Right lung (tissue), 2 donors: ENCODE measurements at regions not wholly inside any gene's neighbourhood (a gene's known extent, or its start where the extent isn't known, plus 50 kb on each side); places are given as distances from the start of the nearest gene placed in this dataset.
"Not testable (repeated sequence)": the region's sequence is repeated elsewhere in the genome, so short reads cannot be mapped to it uniquely, and the experiment has no call there.

ENCODE experiments used
- DNase-seq, 2 donors: peaks; one replicate each; pipeline ENCODE4 v3.0.0-alpha.2; 2013

DNA sequence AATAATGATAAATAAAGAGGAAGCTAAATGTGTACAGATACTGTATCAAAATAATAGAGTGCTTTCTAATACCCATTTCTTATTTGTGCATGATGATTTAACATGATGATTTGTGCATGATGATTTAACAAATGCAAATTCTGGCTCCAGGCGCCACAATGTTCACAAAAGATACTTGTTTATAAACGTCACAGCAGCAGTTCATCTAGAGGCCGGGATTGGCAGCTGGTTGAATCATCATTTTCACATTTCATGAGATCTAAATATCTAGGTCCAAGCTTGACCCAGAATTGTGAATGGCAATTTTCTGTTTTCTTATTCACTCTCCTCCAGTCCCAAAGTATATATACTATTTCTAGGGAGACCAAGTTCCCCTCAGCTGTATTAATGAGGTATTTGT lies 322.0 kb downstream of the SUCLG1 start:
- DNase-seq, result peak; percentile 70 to 75

DNA sequence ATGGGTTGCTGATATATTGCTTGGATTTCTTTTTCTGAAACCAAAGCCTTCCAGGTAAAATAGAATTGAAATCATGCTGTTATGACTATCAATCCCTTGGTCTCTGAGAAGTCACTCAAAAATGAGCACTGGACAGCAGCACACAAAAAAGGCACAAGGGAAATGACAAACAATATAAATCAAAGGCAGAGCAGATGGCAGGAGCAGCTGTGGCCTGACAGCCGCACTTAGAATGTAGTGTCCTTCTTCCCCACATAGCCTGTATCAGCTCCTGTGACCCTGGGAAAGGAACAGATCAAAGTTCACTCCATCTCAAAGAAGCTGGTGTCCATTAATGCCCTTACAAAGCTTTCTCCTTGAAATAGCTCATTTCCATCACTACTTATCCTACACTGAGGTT lies 326.7 kb downstream of the SUCLG1 start:
- no peak for DNase-seq

DNA sequence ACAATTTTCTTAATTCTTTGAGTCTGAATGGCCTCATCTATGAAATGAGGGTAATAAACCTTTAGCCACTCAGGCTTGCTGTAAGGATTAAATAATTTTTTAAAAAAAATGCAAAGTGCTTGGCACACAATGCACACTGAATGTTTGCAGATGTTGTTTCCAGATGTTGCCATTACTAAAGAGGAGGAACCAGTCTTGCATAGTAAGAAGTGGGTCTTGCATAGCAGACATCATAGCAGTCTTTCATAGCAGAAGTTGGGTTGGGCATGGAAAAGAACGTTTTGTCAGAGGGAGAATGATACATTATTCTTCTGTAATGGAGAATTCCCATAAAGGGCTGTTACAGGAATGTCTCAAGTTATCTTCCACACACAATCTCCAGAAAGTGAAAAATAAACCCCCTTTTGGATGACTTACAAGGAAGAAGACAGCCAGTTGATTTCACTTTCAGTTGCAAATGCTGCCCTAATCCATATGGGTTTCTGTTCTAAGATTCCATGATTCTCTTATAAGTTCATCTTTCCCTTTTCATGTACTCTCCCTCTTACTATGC lies 327.7 kb downstream of the SUCLG1 start:
- DNase-seq, result no peak

DNA sequence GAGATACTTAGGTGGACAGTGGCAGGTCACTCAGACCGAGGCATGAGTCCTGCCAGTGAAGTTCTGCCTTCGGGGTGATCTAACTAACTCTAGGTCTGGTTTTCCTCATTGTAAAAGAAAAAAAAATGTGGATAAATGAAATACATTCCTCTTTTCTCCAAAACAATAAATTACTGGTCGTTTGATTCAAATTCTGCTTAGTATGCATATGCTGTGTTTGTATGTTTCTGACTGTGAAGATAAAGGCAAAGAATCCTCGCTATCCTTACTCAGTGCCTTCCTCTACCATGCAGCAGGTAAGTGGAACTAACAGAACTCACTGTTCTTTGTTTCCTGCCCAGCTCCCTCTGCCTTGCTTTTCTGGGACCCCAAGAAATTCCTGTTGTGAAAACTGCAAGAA lies 330.1 kb downstream of the SUCLG1 start:
- no peak for DNase-seq

DNA sequence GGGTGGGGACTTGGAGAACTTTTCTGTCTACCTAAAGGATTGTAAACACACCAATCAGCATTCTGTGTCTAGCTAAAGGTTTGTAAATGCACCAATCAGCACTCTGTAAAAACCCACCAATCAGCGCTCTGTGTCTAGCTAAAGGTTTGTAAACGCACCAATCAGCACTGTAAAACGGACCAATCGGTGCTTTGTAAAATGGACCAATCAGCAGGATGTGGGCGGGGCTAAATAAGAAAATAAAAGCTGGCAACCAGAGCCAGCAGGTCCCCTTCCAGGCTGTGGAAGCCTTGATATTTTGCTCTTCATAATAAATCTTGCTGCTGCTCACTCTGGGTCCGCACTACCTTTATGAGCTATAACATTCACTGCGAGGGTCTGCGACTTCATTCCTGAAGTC lies 331.3 kb downstream of the SUCLG1 start:
- not testable (repeated sequence) for DNase-seq

DNA sequence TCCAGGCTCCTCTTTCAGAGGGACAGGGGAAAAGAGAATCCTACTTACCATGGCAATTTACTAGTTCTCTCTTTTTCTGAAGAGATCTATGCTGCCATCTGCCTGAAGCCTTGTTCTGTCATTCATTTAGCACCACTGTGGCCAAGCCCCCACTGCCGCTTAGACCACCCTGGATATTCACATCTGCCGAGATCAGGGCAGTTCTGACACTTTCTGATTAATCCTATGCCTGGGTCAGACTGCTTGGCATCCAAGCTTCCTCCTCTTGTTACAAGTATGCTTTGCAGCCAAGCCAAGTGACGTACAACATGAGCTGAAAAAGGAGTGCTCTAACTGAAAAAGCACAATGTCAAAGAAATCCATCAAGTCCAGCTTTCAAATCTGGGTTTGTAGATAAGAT lies 332.6 kb downstream of the SUCLG1 start:
- DNase-seq, result no peak

DNA sequence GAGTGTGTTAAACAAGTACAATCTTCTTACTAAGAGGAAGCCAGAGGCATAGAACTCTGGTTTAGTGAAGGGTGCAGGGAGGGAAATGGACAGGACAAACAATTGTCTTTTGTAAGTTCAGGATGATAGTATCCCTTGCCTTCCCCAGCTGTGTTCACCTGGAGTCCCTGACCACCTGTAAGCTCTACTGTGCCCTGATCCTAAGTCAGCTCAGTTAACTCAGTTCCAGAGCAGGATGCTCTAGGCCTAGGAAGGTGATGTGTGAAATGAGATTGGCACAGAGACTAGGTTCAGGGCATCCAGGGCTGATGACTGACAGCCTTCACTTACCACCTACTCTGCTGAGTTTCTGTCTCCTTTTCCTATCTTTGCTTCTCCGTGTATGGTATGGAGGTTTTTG lies 333.0 kb downstream of the SUCLG1 start:
- no peak for DNase-seq

DNA sequence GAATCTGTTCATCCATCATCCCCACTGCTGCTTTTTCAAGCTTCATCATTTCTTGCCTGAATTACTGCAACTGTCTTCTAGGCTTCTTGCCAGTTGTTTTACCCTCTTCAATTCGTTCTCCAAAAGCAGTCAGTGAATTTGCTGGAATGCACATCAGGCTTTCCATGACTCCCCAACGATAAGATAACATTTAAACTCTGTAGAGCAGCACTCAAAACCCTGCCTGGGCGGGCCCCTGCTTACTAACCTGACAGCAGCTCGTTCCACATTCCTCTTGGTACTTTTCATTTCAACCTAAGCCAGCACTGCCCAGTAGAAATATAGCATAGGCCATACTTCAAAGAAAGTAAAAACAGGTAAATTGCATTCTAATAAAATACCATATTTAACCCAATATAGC lies 342.9 kb downstream of the SUCLG1 start:
- no peak for DNase-seq

DNA sequence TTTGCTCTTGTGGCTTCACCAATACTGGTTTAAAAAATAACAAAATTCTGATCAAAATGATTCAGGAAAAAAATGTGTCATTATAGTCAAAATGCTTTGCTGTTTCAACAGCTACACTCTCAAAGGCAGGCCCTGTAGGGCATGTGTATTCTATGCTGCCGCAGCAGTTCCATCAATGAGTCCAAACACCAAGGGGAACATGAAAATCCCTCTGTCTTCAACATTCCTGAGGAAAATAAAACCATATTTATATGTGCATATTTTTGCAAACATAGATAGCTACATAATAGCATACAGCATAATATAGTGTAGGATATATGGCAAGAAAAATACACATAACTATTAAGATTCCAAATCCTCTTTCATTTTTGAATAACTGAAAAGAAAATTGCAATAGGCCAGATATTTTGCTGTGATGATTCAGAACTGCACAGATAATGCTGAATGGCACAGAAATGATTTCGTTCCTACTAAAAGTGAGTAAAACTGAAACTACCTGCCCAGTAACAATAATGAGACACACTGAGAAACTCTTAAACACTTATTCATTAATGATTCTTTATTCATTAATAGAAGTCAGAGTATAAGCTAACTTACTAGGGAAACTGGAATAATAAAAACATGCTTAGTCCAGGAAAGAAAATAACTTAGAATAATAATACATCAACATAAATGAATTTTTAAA lies 343.8 kb downstream of the SUCLG1 start:
- DNase-seq, result no peak

DNA sequence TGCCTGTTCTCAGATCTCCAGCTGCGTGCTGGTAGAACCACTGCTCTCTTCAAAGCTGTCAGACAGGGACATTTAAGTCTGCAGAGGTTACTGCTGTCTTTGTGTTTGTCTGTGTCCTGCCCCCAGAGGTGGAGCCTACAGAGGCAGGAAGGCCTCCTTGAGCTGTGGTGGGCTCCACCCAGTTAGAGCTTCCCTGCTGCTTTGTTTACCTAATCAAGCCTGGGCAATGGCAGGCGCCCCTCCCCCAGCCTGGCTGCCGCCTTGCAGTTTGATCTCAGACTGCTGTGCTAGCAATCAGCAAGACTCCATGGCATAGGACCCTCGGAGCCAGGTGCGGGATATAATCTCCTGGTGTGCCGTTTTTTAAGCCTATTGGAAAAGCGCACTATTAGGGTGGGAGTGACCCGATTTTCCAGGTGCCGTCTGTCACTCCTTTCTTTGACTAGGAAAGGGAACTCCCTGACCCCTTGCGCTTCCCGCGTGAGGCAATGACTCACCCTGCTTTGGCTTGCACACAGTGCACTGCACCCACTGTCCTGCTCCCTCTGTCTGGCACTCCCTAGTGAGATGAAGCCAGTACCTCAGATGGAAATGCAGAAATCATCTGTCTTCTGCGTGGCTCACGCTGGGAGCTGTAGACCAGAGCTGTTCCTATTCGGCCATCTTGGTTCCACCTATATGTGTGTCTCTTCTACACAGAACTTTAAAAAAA lies 355.1 kb downstream of the SUCLG1 start:
- not testable (repeated sequence) for DNase-seq

DNA sequence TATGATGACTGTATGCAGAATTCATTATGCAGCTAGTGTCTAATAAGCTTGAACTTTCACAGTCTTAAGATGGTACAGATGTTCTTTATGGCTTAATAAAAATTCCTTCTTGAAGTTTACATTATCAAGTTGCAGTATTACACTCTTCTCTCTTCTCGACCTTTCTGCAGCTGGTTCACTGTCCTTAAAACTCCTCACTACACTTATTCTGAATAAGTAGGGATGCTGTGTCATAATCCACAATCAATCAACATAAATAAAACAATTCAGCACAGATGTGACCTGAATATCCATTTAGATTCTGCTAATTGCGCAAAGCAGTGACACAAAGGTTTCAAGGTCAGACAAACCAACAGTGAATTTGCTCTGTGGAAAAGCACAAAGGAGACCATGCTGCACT lies 356.8 kb downstream of the SUCLG1 start:
- no peak for DNase-seq

DNA sequence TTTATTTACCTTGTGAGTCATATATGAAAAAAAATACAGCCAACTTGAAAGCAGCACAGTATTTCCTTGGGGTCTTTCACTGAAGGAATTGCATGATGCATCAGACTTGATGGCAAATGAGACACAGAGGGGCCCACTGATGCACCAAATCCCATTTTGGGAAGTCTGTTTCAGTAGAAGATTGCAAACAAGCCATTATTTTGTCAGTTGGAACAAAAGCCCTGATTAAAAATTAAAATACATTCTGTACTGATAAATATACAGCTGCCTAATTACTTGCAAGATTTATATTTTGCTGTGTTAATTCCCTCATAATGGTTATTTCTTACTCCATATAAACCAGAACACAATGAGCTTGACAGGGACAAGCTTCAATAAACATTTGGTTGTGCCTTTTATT lies 370.4 kb downstream of the SUCLG1 start:
- DNase-seq, result no peak

DNA sequence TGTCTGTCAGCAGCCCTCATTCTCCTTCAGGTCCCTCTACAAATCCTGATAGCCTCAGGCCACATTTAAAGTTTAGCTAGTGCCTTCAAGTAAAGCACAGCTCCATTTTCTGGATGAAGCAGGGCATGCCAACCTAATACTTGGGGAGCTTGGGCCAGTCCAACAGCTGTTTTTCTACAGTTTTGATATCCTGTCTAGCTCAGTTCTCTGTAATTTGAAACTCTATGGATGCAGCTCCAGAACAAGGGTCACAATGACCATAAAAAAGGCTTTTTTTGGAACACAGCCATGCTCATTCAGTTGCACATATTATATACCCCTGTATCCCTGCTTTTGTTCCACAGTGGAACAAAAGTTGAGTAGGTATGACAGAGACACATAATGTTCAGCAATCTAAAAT lies 373.5 kb downstream of the SUCLG1 start:
- DNase-seq, result no peak

DNA sequence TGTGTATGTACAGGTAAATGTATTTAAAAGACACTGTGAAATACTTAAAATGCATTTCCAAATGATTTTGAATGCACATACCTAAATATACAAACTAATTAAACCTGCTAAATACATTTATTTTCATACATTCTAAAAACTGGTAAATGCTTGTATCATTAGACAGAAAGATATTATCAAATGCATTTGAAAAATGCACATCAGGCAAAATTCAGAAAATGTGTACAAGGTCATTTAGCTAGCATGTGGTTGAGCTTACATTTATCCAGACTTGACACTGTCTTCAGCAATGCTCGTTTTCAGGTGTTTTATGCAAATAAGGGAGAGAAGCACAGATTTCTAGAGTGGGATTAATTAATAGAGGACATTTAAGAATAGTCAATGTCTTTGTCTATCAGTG lies 374.2 kb downstream of the SUCLG1 start:
- DNase-seq, result no peak

DNA sequence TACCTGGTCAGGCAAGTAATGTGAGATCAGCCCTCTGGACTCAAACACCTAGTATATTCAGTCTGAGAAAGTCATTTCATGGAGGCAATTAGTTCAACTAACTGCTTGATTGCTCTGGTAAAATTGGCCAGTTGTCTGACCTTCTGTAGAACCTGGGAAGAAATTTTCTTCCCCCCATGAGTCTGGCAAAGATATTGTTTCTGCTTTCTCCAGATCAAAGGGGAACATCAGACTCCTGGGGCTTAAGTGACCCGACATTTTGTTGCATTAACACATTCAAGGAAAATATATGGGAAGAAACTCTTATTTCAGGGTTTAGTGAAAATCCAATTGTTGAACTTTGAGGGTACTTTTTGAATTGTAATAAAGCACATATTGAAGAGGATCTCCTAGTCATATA lies 375.1 kb downstream of the SUCLG1 start:
- DNase-seq, result no peak

DNA sequence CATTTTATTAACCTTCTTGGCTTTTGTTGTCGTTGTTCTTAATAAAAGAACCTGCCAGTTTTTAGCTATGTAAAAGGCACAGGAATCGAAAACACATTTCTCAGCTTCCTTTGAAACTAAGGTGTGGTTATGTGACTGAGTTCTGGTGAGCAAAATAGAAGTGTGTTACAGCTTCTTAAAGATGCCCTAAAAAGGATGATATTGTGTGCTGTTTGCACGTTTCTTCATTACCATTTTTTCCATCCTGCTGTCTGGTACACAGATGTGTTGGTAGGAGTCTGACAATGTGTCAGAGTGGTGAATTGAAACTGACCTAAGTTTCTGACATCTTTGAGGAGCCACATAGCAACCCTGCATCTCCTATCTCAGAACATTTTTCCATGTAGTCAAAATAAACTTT lies 380.6 kb downstream of the SUCLG1 start:
- no peak for DNase-seq

DNA sequence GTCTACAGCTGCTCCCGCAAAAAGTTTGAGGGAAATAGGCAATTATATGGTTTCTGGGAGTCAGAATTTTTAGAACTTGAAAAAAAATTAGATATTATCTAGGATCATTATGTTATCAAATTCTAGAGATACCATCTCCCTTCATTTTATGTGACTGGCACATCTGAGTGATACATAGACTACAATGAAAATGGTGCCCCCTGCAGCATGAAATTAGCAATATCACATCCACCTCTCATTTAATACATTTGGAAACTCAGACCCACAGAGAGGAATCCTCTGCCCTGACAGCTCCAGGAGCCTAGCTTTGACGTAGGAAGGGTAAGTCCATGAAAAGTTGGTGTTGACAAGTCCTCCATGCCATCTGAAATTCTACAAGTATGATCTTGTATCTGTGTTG lies 381.6 kb downstream of the SUCLG1 start:
- DNase-seq, result peak; percentile 1 to 6

DNA sequence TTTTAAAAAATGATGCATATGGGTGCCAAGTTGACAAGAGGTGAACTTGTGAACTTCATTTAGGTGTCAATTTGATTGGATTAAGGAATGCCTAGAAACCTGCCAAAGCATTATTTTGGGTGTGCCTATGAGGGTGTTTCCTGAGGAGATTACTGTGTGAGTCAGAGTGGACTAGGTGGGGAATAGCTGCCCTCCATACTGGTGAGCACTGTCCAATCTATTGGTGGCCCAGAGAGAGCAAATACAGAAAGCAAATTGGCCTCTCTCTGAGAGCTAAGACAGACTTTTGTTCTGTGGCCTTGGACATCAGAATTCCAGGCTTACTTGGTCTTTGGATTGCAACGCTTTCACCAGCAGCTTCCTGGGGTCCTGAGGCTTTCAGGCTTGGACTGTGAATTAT lies 388.0 kb downstream of the SUCLG1 start:
- no peak for DNase-seq

DNA sequence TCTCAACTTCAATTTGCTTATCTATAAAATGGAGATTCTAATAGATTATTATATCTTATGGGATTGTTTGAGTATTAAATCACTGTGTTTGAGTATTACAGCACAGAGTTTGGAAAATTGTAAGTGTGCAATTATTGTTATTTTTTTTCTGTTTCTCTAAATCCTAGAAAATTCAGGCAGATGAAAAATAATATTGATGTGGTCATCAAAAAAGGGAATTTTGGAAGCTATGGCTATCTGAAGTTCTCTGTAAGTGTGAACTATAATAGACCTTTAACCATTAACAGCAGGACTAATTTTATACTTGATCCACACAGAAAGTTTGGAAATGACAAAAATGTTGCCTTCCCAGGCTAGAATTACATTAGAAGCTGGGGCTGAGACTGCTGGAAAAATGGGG lies 393.2 kb downstream of the SUCLG1 start:
- DNase-seq, result no peak

DNA sequence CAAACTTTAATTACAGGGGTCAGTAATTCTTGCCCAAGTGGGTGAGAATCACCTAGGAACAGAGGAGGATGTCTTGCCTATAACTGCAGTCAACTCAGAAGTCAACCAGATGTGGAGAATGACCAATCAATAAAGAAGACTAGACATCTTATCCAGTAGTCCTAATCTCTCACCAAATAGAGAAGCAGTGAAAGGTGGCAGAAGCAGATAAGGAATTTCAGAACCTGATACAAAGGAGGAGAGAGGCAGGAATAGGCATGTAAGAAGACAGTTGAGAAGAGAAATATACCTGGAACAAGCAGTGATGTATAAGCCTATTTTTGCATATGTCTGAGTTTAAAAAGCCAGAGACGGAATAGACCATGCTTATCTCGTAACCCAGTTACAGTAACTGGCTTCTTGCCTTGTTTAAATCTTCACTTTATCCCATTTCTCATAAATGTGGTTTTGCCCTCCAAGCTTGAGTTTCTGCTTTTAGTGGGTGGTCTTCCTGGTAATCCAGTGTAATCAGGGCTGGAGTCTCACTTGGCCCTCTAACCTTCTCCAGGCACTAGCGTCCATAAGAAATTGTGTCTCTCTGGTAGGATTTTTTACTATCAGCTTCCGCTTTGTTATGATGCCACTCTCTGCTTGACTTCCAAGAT lies 401.0 kb downstream of the SUCLG1 start:
- DNase-seq, result no peak

DNA sequence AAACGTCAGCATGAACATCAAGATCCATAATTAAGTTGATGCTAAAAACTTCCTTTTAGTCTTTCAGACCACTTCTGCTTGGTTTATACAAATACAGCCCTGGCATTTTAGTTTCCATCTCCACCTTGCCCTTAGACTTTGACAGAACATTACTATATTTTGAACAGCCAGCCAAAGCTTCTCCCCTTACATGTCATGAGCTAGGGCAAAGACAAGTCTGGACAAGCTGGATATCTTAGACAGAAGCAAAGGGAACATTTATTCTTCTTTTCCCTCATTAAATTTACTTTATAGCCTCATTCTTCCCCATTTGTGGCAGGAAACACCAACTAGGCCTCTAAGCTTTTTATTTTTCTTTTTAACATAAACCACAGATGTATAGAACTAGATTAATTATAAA lies 403.3 kb downstream of the SUCLG1 start:
- no peak for DNase-seq

DNA sequence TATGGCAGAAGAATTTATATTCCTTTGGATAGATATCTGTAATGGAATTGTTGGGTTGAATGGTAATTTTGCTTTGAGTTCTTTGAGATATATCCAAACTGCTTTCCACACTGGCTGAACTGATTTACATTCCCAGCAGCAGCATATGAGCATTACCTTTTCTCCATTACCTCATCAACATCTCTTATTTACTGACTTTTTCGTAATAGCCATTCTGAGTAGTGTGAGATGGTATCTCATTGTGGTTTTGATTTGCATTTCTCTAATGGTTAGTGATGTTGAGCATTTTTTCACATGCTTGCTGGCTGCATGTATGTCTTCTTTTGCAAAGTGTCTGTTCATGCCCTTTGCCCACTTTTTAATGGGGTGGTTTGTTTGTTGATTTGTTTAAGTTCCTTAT lies 404.5 kb downstream of the SUCLG1 start:
- not testable (repeated sequence) for DNase-seq

DNA sequence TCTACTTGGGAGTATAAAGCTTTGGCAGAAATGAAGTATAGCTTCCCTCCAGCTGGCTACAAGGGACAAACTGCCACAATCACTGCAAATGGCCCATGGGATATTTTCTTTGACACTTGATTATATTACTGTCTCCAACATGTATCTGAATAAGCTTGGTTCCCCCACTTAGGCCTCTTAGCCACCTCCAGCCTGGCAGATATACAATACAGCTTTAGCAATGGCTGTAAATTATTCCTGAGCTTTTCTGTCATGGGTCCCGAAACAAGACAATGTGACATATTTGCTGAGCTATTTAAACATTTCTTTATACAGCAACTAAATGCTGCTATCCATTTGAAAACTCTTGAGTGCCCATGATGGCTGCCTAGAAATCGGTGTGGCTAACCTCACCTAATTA lies 406.2 kb downstream of the SUCLG1 start:
- DNase-seq, result no peak
